ENCODE measurements at regions not wholly inside any gene's neighbourhood (a gene's known extent, or its start where the extent isn't known, plus 50 kb on each side); places are given as distances from the start of the nearest gene placed in this dataset.

DNA sequence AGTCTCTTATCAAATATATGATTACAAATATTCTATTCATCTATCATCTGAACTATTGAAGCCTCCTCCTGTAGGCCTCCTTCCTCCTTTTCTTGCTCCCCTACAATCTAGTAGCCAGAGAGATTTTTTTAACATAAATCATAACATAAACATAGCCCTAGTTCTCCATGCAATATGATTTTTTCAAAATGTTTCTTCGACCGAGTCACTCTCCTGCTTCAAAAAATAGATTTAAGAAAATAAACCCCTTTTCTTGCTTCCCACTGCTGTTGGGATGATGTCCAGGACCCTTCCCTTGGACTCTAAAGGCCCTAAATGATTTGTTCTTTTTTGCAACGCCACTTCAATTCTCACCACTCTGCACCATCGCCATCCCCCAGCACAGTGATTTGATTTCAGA, 319.7 kb upstream of the TSHZ3 start:
- H3K27ac Mint-ChIP-seq: no peak overlapping the region
- no peak for ATAC-seq (replicated peaks)
- H3K4me3 Mint-ChIP-seq: no peak overlapping the region
- peaks cover 6 to 31% of the 10 kb centered on the region in 2 donors for H3K27me3 Mint-ChIP-seq
- no peaks in the 10 kb centered on the region for H3K4me1 Mint-ChIP-seq (ENCODE audit: low read depth in 2 of 2)
- no peak for DNase-seq
- no peaks in the 10 kb centered on the region for H3K36me3 Mint-ChIP-seq (ENCODE audit: insufficient read depth)
- H3K9me3 Mint-ChIP-seq: no peaks in the 10 kb centered on the region

DNA sequence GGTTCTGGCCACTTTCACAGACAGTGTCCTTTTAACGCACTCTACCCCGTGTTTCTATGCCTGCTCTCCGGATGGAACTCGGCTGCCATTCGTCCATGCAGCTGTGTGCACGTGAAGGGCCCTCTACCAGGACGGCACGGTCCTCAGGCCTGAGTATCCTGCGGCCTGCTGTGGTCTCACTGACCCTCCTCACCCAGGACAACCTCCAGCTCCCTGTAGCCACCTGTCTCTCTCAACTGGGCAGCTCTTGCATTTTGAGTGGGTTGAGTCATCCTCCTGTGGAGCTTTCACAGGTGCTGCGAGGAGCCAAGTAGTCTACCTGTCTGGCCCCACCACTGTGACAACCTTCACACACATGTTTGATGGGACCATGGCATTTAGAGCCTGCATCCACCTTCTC, 321.7 kb upstream of the TSHZ3 start:
- no peak overlapping the region for H3K27ac Mint-ChIP-seq
- no peaks in the 10 kb centered on the region for H3K9me3 Mint-ChIP-seq
- no peaks in the 10 kb centered on the region for H3K36me3 Mint-ChIP-seq (ENCODE audit: insufficient read depth)
- peaks cover 6 to 32% of the 10 kb centered on the region in 2 donors for H3K27me3 Mint-ChIP-seq
- DNase-seq (no peak), ATAC-seq (replicated peaks) (no peak)
- H3K4me1 Mint-ChIP-seq (ENCODE audit: low read depth in 2 of 2): no peaks in the 10 kb centered on the region
- H3K4me3 Mint-ChIP-seq: no peak overlapping the region

DNA sequence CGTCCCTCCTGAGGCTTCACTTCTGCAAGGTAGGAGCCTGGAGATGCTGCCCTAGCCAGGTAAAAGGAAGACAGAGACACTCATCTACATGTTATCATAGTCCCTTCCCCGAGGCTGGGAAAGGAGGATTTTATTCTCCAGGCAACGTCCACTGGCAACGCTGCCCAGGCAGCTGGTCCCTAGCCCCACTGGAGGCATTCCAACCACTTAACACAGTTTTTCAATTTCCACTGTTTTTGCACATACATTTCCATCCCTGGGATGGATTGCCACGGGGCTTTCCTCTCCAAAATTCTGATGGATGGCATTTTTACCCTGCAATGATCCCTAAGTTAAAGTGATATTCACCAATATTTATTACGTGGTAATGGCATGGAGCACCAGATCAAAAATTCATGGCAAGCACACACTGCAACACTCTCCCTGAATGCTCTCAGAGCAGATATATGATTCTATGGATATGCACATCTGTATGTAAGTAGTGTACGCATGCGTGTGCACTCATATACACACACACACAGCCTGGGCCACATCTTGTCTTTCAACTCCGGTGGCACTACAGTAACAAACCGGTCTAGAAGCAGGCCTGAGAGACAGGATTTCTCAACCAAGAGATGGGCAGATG, 322.3 kb upstream of the TSHZ3 start:
- ATAC-seq (replicated peaks): no peak
- Mint-ChIP-seq H3K27me3 (peaks cover 6 to 32% of the 10 kb centered on the region in 2 donors), H3K9me3 (no peaks in the 10 kb centered on the region), H3K4me3 (no peak overlapping the region), H3K27ac (no peak overlapping the region), H3K4me1 (ENCODE audit: low read depth in 2 of 2) (no peaks in the 10 kb centered on the region), H3K36me3 (ENCODE audit: insufficient read depth) (no peaks in the 10 kb centered on the region)
- DNase-seq: no peak

DNA sequence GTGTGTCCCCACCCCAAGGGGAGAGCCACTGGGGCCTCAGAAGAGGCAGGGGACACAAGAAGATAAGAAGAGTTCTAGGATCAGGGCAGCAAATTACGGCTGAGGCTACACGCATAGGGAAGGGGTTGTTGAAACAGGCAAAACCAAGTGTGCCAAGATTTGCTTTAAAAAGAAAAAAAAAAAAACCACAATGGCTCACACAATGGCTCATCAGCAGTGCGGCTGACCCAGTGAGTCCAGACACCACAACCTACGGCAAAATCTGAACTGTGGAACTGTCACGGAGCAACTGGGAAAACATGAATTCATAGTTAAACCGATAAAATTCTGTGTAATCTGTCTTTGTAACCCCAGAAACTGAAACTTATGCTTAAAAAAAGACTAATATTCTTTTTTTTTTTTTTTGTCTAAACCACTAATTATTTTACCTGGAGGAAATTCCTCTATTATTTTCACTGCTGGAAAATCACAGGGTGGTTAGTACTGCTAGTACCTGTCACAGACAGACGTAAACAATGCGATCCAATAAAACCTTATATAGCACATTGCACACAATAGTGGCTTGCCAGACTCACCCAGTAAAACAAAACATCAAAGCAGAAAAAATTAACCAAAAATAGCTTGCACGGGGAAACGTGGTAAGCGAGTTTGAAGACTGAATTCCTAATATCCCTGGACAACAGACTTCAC, 325.4 kb upstream of the TSHZ3 start:
- no peak for DNase-seq
- H3K9me3 Mint-ChIP-seq: no peaks in the 10 kb centered on the region
- no peaks in the 10 kb centered on the region for H3K4me1 Mint-ChIP-seq (ENCODE audit: low read depth in 2 of 2)
- no peak for ATAC-seq (replicated peaks)
- no peaks in the 10 kb centered on the region for H3K36me3 Mint-ChIP-seq (ENCODE audit: insufficient read depth)
- no peak overlapping the region for H3K4me3 Mint-ChIP-seq
- peaks cover 6 to 33% of the 10 kb centered on the region in 2 donors for H3K27me3 Mint-ChIP-seq
- no peak overlapping the region for H3K27ac Mint-ChIP-seq

DNA sequence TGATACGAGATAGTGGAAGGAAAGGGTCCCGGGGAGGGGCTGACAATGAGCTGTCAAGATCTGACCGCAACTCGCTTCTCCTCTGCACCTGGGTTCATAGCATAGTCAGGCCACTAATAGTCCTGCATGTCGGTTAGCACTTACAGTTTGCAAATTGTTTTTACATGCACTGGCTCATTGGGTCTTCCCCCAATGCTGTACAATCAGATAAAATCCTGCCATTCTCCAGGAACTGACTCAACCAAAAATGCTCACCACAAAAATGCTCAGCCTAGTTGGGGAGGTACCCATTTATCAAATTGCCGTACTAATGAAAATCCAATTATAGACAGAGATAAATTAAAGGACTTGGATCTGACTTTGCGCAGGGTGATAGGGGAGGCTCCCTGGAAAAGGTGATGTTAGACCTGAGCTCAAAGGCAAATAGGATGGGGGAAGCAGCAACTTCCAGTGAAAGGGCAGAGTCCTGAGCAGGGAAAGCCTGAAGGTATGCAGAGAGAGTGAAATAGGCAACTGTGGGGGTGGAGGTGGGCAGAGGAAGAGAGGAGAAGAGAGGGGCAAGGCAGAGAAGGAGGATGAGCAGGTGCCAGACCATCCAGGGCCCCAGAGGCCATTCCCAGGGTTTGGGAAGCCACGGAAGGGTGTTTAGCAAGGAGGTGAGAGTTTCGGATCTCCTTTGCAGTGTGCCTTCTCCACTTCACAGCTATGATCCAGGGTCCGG, 326.1 kb upstream of the TSHZ3 start:
- Mint-ChIP-seq H3K36me3 (ENCODE audit: insufficient read depth) (no peaks in the 10 kb centered on the region), H3K27ac (no peak overlapping the region), H3K9me3 (no peaks in the 10 kb centered on the region), H3K4me1 (ENCODE audit: low read depth in 2 of 2) (no peaks in the 10 kb centered on the region), H3K27me3 (peaks cover 6 to 32% of the 10 kb centered on the region in 2 donors), H3K4me3 (no peak overlapping the region)
- DNase-seq: no peak
- ATAC-seq (replicated peaks): no peak

DNA sequence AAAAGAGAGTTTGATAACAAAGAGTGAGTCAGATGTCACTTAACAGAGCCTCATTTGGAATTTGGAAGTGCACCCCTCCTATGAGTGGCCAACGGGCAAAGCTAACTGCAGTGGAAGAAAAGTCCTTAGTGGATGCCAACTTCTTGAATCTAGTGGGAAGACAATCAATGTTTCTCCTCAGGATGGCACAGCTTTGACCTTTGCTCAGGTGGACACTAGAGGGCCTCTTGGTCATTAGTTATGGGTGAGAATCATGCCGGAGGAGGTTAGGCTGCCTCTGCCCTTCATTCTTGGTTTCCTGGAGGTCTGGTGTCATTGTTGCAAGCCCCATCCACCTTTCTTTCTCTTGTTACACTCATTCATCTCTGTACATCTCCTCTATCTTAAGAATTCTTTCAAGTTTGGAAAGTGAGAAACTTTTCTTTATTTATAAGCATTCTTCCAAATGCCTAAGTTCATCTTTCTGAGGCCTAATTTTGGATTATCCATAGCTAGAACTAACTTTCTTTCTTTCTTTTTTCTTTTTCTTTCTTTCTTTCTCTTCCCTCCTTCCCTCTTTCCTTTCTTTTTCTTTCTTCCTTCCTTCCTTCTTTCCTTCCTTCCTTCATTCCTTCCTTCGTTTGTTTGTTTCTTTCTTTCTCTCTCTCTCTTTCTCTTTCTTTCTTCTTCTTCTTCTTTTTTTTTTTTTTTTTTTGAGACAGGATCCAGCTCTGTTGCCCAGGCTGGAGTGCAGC, 327.2 kb upstream of the TSHZ3 start:
- Mint-ChIP-seq H3K36me3 (ENCODE audit: insufficient read depth) (no peaks in the 10 kb centered on the region), H3K27ac (no peak overlapping the region), H3K9me3 (no peaks in the 10 kb centered on the region), H3K27me3 (peaks cover 6 to 21% of the 10 kb centered on the region in 2 donors), H3K4me1 (ENCODE audit: low read depth in 2 of 2) (no peaks in the 10 kb centered on the region), H3K4me3 (no peak overlapping the region)
- DNase-seq (no peak), ATAC-seq (replicated peaks) (no peak)

DNA sequence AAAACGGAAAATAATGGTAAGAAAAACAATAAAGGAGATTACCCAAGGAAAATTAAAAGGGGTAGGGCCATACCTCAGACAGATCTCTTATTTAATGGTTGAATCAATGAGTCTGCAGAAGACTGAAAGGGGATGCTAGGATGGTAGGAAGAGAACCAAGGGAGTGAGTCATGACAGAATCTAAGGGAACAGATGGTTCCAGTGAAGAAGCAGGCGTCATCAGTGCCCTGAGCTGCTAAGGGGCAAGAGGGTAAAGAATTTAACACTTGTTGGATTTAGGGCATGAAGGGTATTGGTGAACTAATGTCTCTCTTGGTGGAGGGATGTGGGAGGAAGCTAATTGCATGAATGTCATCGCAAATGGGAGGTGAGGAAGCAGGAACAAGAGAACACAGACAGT, 329.2 kb upstream of the TSHZ3 start:
- H3K4me1 Mint-ChIP-seq (ENCODE audit: low read depth in 2 of 2): no peaks in the 10 kb centered on the region
- no peaks in the 10 kb centered on the region for H3K9me3 Mint-ChIP-seq
- DNase-seq: no peak
- H3K36me3 Mint-ChIP-seq (ENCODE audit: insufficient read depth): no peaks in the 10 kb centered on the region
- no peak overlapping the region for H3K4me3 Mint-ChIP-seq
- peaks cover 0 to 14% of the 10 kb centered on the region in 2 donors for H3K27me3 Mint-ChIP-seq
- no peak for ATAC-seq (replicated peaks)
- H3K27ac Mint-ChIP-seq: no peak overlapping the region

DNA sequence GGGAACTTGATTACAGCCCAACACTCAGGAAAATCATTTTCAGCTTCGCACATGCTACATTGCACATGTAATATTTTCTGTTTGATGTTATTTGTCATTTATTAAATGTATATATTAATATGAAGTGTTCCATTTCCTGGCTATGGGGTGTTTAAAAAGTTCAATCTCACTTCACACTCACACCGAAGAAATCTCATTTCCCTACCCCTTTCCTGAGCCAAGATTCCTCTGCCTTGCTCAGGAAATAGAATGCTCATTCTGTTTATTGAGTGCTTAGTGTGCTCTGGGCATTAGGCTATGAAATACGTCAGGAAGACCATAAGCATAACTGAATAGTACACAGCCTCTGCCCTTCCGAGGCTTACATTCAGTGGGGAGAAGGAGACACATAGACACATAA, 331.9 kb upstream of the TSHZ3 start:
- no peaks in the 10 kb centered on the region for H3K4me1 Mint-ChIP-seq (ENCODE audit: low read depth in 2 of 2)
- peaks cover 0 to 2% of the 10 kb centered on the region in 2 donors for H3K9me3 Mint-ChIP-seq
- H3K36me3 Mint-ChIP-seq (ENCODE audit: insufficient read depth): no peaks in the 10 kb centered on the region
- no peak overlapping the region for H3K4me3 Mint-ChIP-seq
- no peak for DNase-seq
- no peak for ATAC-seq (replicated peaks)
- H3K27me3 Mint-ChIP-seq: peaks cover 10 to 14% of the 10 kb centered on the region in 2 donors
- H3K27ac Mint-ChIP-seq: no peak overlapping the region

DNA sequence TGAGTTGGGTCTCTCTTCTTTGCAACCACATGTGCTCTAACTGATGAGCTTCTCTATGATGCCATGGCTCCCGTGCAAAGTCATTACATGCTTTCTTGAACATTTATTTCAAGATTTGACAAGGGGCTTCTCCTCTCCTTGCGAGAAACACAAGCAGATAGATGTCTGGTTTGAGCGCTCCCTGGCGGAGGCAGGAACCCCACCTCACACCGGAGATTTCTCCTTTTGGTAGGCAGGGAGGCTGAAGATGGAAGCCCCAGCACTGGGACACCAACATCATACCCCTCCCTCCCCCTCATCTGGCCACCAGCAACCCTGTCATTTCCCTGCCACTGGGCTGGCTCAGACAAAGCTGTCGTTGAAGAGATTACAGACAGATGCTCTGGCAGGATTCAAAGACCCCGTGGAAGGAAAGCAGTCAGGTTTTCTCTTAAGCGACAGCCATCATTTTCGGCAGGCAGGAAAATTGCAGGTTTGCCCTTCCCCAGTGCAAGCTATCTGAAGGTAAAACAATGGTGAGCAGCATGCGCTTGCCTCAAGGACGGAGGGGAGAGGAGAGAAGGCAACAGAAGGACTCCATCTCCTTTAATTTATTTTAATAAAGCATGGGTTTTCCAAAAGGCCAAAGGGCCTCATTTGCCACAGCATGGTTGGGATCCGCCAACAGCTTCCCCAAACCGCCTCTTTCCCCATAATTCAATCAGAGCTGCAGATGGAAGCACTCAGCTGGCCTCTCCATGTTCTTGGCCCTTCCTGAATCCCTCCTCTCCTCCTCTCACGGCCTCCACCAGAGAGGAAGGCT, 344.1 kb upstream of the TSHZ3 start:
- peaks cover 6 to 31% of the 10 kb centered on the region in 2 donors for H3K27me3 Mint-ChIP-seq
- DNase-seq (no peak), ATAC-seq (replicated peaks) (no peak)
- H3K9me3 Mint-ChIP-seq: no peaks in the 10 kb centered on the region
- no peak overlapping the region for H3K4me3 Mint-ChIP-seq
- no peaks in the 10 kb centered on the region for H3K36me3 Mint-ChIP-seq (ENCODE audit: insufficient read depth)
- H3K27ac Mint-ChIP-seq: no peak overlapping the region
- H3K4me1 Mint-ChIP-seq (ENCODE audit: low read depth in 2 of 2): no peaks in the 10 kb centered on the region

DNA sequence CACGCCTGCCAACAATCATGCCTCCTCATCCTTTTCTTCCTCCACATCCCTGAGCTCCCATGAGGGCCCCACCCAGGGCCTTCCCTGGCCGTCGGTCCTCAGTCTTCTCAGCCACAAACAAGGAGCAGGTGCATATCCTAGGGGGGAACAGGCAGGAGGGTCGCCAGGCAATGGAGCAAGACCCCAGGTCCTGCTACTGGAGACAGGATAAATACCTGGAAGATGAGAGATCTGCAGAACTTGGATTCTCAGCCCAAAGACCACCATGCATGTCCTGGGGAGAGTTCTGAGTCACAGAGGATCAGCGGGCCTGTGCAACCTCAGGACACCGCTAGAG, 344.7 kb upstream of the TSHZ3 start:
- no peak overlapping the region for H3K27ac Mint-ChIP-seq
- H3K9me3 Mint-ChIP-seq: no peaks in the 10 kb centered on the region
- DNase-seq (no peak), ATAC-seq (replicated peaks) (no peak)
- H3K4me1 Mint-ChIP-seq (ENCODE audit: low read depth in 2 of 2): no peaks in the 10 kb centered on the region
- H3K4me3 Mint-ChIP-seq: no peak overlapping the region
- no peaks in the 10 kb centered on the region for H3K36me3 Mint-ChIP-seq (ENCODE audit: insufficient read depth)
- peaks cover 6 to 31% of the 10 kb centered on the region in 2 donors for H3K27me3 Mint-ChIP-seq

DNA sequence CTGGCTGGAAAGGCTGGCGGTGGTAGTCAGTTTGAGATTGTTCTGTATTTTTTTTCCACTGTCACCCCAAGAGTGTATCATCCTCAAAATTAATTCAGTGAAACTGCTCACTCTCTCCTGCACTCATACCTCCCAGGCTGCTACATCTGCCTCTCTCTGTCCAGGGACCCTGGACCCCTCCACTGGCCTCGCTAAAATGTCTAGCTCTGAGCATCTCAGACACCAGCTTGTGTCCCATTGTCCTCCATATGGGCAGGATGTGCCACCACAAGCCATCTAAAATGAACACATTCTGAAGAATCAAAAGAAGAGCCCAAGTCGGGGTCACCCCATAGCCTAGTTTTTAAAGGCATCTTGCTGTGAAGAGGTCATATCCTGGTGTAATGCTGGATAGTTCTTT, 345.5 kb upstream of the TSHZ3 start:
- no peak for ATAC-seq (replicated peaks)
- H3K27ac Mint-ChIP-seq: no peak overlapping the region
- H3K9me3 Mint-ChIP-seq: no peaks in the 10 kb centered on the region
- H3K27me3 Mint-ChIP-seq: peaks cover 6 to 34% of the 10 kb centered on the region in 2 donors
- no peaks in the 10 kb centered on the region for H3K4me1 Mint-ChIP-seq (ENCODE audit: low read depth in 2 of 2)
- no peak overlapping the region for H3K4me3 Mint-ChIP-seq
- DNase-seq: no peak
- no peaks in the 10 kb centered on the region for H3K36me3 Mint-ChIP-seq (ENCODE audit: insufficient read depth)

DNA sequence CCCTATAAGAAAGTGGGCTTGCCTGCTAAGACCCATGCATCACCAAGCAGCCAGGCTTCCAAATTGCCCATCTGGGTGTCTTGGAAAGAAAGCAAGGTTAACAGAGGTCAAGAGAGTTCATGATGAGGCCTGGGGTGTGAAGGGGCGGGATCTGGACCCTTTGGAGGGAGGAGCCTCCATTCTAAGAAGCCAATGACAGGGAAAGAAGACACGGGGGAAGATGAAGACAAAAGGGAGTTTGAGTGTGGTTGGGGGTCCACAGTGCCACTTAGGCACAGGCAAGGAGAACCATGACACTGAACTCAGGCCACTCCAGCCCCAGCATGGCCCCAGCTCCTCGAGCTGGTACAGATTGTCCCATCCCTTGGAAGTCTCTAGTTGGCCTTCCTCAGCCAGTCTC, 350.2 kb upstream of the TSHZ3 start:
- H3K9me3 Mint-ChIP-seq: peaks cover 2 to 8% of the 10 kb centered on the region in 2 donors

DNA sequence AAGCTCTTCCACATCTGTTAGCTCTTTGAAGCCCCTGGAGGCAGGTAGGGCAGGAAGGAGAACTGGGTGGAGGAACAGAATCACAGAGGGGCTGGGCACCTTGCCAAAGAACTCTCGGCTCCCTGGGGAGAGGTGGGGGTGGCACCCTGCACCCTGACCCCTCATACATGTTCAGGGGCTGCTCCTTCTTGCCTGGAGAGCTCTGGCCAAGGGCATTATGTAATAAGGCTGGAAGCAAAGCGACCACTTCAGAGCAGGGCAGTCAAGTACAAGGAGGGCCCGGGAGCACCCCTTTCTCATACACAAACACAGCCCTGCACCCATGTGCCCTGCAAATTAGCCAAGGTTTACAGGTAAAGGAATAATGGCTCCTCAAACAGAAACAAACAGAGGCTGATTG, 351.9 kb upstream of the TSHZ3 start:
- peaks cover 4 to 12% of the 10 kb centered on the region in 2 donors for H3K27me3 Mint-ChIP-seq
- H3K9me3 Mint-ChIP-seq: peaks cover 2 to 8% of the 10 kb centered on the region in 2 donors
- no peak overlapping the region for H3K4me3 Mint-ChIP-seq
- no peaks in the 10 kb centered on the region for H3K4me1 Mint-ChIP-seq (ENCODE audit: low read depth in 2 of 2)
- H3K27ac Mint-ChIP-seq: no peak overlapping the region
- ATAC-seq (replicated peaks) (no peak), DNase-seq (no peak)
- H3K36me3 Mint-ChIP-seq (ENCODE audit: insufficient read depth): no peaks in the 10 kb centered on the region

More for the DNA sequence above, 350.2 kb upstream of the TSHZ3 start:
- Mint-ChIP-seq H3K4me3 (no peak overlapping the region), H3K36me3 (ENCODE audit: insufficient read depth) (no peaks in the 10 kb centered on the region), H3K27me3 (peaks cover 6 to 23% of the 10 kb centered on the region in 2 donors), H3K4me1 (ENCODE audit: low read depth in 2 of 2) (no peaks in the 10 kb centered on the region), H3K27ac (no peak overlapping the region)
- ATAC-seq (replicated peaks) (no peak), DNase-seq (no peak)

All from effector memory CD8-positive, alpha-beta T cell (primary cell).